ENCODE measurements at regions not wholly inside any gene's neighbourhood (a gene's known extent, or its start where the extent isn't known, plus 50 kb on each side); places are given as distances from the start of the nearest gene placed in this dataset.

- TF ChIP-seq, protein P1, sequence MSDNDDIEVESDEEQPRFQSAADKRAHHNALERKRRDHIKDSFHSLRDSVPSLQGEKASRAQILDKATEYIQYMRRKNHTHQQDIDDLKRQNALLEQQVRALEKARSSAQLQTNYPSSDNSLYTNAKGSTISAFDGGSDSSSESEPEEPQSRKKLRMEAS (IDR thresholded peaks at IDR 0.05) = no peak
- TF ChIP-seq POLR2A (IDR thresholded peaks at IDR 0.05; ENCODE audit: low read length) (no peak), RNF2 (IDR thresholded peaks at IDR 0.05; ENCODE audit: borderline replicate concordance, low read depth) (no peak), CTCF (IDR thresholded peaks at IDR 0.05) (no peak), HOXA7 (CRISPR knock-in tag; IDR thresholded peaks at IDR 0.05) (no peak), FOSL2 (IDR thresholded peaks at IDR 0.05) (no peak), FOSL2 (CRISPR knock-in tag; IDR thresholded peaks at IDR 0.05) (no peak)
- TF ChIP-seq, protein P2, sequence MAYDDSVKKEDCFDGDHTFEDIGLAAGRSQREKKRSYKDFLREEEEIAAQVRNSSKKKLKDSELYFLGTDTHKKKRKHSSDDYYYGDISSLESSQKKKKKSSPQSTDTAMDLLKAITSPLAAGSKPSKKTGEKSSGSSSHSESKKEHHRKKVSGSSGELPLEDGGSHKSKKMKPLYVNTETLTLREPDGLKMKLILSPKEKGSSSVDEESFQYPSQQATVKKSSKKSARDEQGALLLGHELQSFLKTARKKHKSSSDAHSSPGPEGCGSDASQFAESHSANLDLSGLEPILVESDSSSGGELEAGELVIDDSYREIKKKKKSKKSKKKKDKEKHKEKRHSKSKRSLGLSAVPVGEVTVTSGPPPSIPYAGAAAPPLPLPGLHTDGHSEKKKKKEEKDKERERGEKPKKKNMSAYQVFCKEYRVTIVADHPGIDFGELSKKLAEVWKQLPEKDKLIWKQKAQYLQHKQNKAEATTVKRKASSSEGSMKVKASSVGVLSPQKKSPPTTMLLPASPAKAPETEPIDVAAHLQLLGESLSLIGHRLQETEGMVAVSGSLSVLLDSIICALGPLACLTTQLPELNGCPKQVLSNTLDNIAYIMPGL (CRISPR knock-in tag; IDR thresholded peaks at IDR 0.05; ENCODE audit: borderline replicate concordance) = no peak
These were observed 177.9 kb downstream of the SATB1 start for GRCh38 chr3:18247139-18247695.

All from A549 (cell line).